GM19351 (cell line): ENCODE measurements at regions not wholly inside any gene's neighbourhood (a gene's known extent, or its start where the extent isn't known, plus 50 kb on each side); places are given as distances from the start of the nearest gene placed in this dataset.
"Not testable (repeated sequence)": the region's sequence is repeated elsewhere in the genome, so short reads cannot be mapped to it uniquely, and the experiment has no call there.

Experiments used
- ATAC-seq: cut with Tn5 transposase; IDR thresholded peaks from one replicate; pipeline ENCODE4 v1.9.1; 2021; ENCODE audit warnings: mild to moderate bottlenecking, moderate library complexity; ENCODE audit not compliant: unreplicated experiment

DNA sequence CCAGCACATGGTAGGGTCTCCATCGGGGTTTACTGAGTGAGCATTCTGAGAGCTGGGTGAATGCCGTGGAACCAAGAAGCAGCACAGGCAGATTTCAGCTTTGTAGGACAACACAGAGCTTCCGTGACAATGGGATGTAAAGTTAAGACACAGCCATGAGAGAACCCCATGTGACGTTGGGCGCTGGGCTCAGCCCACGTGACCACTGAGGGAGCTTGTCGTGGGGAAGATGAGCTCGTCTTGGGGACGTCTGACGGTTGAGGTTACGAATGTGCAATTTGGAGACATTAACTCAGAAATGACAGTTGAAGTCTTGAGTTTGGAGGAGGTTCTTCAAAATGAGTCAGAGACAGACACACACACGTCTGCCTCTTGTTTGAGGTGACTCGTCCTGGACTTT, 51.5 kb upstream of the MUC20 start:
- not testable (repeated sequence) for ATAC-seq

DNA sequence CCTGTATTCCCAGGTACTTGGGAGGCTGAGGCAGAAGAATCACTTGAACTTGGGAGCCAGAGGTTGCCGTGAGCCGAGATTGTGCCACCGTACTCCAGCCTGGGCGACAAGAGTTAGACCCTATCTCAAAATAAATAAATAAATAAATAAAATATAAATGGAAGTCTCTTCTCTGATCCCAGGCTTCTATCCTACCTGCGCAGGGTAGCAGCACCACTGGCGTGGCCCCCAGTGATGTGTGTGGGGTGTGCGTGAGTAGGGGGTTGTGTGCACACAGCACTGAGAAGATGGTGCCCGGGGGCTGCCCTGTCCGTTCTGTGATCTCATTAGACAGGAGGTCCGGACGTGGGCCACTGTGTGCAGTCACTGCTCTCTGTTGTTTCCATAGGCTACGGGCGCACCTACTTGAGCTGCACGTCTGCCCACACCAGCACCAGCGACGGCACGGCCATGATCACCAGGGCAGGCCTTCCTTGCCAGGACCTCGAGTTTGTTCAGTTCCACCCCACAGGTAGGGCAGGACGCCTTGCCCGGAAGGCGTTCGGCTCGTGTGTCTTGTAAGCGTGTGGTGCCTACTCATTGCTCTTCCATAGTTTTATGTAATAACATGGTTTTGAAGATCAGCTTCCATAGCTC, 52.5 kb upstream of the MUC20 start:
- ATAC-seq, result not testable (repeated sequence)

DNA sequence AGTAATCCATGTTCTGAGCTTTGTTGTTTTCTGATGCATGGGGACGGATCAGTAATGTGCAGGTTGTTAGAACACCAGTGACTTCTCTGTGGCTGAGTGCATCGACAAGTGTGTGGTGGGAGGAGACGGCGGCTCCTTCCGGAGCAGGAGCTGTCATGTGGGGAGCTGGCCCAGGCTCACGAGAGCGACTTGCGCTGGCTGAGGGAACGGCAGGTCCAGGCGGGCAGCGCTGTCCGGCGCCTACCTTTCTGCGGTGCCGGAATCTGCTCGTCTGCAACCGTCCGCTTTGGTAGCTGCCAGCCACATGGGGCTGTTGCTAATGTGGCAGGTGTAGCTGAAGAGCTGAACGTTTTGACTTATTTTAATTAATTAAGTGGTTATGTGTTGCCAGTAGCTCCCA, 55.5 kb upstream of the MUC20 start:
- ATAC-seq, result not testable (repeated sequence)

DNA sequence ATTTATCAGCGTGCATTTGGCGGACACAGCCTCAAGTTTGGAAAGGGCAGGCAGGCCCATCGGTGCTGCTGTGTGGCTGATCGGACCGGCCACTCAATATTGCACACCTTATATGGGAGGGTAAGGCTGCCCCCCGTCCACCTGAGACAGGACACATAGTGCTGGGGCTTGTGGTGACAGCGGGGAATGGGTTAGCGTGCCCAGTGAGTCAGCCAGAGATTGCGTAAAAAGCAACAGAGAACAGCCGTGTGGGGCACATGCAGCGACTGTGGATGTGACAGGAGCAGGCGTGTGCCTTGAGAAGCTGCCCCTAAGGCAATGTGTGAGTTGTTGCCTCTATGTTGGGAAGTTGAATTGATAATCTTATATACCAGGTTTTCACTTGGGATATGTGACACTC, 56.6 kb upstream of the MUC20 start:
- ATAC-seq, result not testable (repeated sequence)

DNA sequence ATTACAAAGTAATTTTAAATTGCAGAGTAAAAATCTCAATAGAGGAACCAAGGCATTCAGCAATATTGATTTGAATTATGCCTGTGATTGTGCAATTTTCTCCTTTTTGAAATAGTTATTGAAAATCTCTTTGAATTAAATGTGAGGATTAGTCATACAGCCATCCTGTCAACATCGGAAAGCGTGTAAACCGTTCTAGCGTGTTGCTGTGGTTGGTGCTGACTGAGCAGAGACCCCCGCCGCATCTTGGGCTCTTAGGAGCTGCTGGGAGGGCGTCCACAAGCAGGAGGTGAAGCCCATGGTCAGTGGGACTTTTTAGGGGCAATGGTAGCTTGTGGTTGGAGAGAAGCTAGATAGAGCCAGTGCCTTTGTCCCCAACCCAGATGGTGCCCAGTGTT, 61.6 kb upstream of the MUC20 start:
- not testable (repeated sequence) for ATAC-seq

DNA sequence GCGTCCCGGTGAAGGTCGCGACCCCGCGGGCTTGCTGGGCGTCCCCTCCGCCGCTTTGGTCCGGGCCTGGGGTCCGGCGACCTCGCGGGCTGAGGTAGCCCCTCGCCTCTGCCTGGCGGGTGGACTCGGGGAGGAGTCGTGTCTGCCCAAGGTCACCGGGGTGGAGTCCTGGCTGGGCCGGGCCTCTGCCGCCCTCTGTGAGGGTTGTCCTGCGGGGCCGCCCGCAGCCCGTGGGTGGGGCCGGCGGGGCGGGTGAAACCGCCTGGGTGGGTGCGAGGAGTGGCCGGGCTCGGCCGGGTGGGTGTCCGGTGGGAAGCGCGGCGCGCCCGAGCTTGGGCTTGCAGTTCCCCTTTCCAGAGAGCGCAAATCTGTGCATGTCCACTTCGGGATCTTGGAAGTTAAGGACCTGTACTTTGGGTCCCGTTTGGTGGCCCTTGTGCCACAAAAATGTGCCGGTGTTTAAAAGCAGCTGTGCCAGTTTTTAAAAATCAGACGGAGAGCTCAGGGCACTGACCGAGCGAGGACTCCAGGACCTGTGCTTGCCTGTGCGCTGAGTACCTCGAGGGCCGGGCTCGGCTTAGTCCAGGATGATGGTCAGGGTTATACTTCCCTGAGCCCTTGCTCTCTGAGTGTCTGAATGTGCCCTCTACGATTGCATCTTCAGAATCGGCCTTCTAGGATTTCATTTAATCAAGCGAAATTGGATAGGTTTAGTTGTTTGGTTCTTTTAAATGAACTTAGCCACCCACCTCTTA, 62.2 kb upstream of the MUC20 start:
- peak; percentile 44 for ATAC-seq

DNA sequence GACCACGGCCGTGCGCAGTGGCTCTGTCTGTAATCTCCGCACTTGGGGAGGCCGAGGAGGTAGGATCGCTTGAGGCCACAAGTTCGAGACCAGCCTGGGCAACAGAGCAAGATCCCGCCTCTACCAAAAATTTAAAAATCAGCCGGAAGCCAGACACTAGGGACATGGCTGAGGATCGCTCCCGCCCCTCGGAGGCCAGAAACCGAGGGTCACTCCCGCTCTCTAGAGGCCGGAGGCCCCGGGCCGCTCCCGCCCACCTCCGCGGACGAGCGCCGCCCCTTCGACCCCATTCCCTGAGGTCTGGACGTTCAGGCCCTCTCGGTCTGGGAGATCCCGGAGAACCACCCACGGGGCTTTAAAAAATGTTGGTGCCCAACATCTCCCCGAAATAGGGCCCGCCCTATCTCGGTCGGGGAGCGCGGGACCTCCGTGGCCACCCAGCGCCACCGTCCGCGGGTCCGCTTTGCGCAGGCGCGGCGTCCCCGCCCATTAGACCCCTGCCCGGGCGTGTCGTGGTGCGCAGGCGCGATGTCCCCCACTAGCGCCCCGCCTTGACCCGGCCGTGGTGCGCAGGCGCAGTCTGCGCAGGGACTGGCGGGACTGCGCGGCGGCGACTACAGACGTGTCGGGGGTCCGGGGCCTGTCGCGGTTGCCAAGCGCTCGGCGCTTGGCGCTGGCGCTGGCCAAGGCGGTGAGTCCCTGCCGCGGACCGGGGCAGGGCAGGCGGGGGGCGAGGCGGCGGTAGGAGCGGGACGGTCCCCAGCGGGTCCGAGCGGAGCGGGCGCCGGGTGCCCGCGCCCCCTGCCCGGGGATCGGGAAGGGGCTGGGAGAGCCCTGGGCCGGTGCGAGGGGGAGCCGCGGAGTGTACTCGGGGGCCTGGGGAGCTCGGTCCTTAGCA, 63.1 kb upstream of the MUC20 start:
- ATAC-seq, result peak; percentile 72

DNA sequence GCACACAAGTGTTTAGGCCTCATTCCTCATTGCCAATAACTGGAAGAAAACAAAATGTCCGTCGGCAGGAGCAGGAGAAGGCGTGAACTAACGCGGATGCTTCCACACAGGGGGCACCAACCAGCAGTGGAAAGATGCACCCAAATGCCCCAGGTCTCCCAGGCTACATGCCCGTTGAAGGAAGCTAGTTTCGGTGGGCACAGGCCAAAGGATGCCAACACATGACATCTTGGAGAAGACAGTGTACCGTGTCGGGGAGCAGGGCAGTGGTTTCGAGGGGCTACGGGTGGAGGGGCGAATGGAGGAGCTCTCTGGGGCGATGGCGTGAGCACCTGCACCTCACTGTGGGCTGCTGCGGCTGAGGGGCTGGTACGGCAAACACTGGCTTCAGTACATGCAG, 64.7 kb upstream of the MUC20 start:
- not testable (repeated sequence) for ATAC-seq

DNA sequence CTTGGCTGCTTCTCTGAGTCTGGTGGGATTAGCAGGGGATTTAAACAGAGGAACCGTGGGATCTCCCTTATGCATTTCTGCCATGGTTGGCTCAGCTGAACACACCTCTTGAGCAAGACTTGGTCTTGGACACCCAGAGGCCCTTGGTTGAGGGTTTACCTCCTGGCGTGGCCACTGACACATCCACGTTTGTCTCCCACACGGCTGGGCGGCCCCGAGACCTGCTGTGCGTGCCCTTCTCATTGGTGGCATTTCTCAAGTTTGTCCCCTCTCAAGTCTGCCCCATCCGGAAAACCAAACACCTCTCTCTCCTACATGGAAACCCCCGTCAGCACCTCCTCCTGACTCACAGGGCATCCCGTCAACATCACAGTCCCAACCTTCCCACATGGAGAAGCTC, 66.0 kb upstream of the MUC20 start:
- ATAC-seq, result not testable (repeated sequence)

DNA sequence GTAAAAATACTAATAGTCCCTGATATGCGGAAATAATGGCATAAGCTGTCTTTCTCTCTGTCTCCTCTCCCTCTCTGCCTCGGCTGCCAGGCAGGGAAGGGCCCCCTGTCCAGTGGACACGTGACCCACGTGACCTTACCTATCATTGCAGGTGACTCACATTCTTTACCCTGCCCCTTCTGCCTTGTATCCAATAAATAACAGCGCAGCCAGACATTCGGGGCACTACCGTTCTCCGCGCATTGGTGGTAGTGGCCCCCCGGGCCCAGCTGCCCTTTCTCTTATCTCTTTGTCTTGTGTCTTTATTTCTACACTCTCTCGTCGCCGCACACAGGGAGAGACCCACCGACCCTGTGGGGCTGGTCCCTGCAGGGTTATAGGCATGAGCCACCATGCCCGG, 66.6 kb upstream of the MUC20 start:
- not testable (repeated sequence) for ATAC-seq

DNA sequence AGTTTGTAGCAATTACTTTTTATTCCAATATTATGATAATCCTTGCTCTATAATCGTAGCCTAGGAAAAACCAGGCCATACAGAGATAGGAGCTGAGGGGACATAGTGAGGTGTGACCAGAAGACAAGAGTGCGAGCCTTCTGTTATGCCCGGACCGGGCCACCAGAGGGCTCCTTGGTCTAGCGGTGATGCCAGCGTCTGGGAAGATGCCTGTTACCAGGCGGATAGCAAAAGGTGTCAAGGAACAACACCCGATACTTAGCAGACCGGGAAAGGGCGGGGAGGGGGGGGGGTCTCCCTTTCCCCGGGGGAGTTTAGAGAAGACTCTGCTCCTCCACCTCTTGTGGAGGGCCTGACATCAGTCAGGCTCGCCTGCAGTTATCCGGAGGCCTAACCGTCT, 67.1 kb upstream of the MUC20 start:
- not testable (repeated sequence) for ATAC-seq

DNA sequence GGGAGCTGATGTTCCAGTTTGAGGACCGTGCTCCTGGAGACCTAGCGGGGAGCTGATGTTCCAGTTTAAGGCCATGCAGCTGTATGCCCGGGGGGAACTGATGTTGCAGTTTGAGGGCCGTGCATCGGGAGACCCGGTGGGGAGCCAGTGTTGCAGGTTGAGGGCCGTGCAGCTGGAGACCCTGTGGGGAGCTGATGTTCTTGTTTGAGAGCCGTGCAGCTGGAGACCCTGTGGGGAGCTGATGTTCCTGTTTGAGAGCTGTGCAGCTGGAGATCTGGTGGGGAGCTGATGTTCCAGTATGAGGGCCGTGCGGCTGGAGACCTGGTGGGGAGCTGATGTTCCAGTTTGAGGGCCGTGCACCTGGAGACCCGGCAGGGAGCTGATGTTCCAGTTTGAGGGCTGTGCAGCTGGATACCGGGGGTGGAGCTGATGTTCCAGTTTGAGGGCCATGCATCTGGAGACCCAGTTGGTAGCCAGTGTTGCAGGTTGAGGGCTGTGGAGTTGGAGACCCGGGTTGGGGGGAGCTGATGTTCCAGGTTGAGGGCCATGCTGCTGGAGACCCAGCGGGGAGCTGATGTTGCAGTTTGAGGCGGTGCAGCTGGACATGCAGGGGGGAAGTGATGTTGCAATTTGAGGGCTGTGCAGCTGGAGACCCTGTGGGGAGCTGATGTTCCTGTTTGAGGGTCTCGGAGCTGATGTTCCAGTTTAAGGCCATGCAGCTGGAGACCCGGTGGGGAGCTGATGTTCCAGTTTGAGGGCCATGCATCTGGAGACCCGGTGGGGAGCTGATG, 64.4 kb upstream of the APOD start:
- not testable (repeated sequence) for ATAC-seq

DNA sequence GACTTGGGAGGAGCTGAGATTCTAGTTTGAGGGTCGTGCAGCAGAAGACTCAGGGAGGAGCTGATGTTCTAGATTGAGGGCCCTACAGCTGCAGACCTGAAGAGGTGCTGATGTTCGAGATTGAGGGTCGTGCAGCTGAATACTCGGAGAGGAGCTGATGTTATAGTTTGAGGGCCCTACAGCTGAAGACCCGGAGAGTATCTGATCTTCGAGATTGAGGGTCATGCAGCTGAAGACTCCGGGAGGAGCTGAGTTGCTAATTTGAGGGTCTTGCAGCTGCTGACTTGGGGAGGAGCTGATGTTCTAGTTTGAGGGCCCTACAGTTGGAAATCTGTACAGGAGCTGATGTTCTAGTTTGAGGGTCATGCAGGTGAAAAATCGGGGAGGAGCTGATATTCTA, 62.1 kb upstream of the APOD start:
- not testable (repeated sequence) for ATAC-seq

DNA sequence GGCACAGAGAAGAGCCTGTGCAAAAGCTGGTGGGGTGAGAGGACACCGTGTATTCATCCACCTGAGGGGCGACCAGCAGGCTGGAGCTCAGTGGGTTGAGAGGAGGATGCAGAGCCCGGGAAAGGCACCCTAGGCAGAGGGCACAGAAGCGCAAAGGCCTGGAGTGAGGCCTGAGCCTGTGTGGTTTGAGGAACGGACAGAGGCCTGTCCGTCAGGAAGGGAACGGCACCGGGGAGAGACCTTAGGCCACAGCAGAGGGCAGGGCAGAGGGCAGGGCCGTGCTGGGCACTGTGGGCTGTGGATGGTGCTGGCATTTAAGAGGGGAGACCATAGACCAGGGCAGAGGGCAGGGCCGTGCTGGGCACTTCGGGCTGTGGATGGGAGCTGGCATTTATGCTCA, 59.5 kb upstream of the APOD start:
- not testable (repeated sequence) for ATAC-seq

DNA sequence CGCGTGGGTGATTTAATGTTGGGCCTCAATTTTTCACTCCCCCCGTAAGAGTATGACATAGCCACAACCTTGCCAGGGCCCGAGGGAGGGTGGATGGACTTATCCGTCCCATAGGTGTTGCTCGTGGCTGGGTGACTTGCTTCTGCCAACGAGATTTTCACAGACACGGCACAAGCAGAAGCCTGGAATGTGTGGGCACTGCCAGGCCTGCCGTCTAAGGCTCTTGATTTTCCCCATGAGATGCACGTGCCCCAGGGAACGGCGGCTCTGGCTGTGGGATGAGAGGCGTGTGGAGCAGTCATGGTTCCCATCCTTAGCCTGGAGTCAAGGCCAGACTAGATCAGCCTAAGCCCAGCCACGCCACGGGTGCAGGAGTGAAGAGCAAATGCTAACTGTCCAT, 58.6 kb upstream of the APOD start:
- not testable (repeated sequence) for ATAC-seq

DNA sequence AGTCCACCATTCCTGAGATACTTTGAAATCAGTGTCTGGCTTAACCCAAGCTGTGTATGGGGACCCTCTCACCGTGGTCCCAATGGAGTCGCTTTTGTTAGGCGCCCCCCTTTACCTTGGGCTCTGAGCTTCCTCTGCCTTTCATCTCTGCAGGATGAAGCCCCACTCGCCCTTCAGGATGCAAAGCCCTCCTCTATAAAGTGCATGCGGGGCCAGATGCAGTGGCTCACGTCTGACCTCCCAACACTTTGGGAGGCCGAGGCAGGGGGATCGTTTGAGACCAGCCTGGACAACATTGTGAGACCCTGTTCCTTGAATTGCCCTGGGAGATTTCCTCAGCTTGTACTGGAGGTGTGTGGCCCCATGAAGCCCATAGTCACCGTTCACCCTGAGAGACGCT, 54.7 kb upstream of the APOD start:
- not testable (repeated sequence) for ATAC-seq

DNA sequence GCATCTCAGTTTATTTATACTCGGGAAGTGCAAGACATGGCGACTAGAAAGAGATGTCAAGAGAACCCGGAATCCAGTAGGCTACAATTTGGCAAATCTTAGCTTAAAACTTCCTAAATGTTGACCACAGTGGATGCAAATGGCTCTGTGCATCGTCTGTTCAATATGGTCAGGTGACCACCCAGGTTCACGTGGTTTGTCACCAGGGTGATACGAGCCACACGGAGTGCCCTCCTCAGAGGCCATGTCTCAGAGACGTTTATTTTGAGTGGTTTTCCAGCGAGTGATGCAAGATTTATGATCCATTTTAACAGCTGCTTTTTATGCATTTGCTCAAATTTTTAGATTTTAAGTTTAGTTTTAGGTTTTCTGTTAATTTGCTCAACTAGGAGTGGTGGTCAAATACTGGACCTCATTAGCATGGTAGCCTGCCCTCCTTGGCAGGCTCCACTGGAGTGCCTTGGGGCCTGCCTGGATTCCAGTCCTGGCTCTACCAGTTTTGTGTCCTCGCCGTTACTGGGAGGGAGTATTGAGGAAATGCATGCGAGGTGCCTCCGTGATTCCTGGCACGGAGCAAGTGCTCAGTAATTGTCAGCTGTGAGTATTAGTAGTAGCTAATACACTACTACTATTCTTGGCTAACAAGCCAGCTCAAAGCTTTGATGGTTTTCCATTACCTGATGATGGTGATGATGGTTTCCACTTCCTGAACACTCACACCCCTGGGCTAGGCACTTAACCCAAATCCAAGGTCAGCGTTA, 53.9 kb upstream of the APOD start:
- ATAC-seq, result not testable (repeated sequence)

DNA sequence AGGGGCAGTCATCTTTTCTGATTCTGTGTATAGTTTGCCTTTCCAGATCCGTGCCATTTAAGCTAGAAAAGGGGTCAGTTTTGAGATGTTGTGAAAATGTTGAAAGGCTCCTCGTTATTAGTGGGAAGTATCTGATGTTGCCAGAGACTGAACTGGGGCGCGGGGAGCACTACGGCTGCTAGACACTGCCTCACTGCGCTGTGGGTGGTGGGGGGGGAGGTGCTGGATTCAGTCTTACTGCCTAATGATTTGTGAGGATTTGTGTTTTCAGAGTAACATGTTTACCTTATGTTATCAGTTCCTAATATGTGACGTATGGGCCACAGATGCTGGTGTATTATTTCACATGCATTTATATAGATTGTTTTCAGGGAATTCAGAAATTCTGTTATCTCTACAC, 53.3 kb upstream of the APOD start:
- ATAC-seq, result not testable (repeated sequence)

DNA sequence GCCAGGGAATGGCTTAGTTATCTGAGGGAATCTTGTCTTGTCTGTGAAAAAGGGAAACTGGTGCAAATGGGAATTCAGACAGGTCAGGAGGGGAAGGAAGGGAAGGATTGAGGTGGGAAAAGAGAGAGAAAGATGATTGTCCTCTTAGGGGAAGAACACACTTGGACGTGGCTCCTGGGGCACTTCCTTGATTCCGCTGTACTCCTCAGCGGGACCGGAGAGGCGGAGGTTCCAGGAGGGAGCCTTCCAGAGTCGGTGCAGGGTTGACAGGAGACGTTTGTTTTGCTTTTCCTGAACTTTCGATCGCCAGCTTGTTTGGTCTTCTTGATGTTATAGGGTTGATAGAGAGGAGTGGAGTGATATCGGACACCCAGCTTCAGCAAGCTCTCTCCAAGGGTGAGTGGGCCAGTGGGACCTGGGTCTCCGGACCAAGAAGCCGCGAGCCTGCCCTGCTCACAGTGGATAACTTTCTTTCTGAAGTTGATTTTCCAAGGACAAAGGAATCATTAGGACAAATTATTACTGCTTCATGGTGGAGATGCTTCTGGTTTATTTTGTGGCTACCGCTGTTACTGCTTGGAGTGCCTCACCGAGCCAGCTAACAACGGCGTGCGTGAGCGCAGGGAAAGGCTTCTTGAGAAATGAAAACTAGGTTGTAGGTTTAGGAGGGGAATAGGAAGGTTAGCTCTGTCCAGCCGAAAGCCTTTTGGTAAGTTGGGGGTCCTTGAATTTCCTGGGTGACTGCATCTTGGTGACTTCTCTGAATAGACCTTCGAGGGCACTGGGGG, 52.4 kb upstream of the APOD start:
- not testable (repeated sequence) for ATAC-seq
